Brain microvascular endothelial cell (primary cell): ENCODE measurements at regions not wholly inside any gene's neighbourhood (a gene's known extent, or its start where the extent isn't known, plus 50 kb on each side); places are given as distances from the start of the nearest gene placed in this dataset.

Experiments
- DNase-seq: peaks from one replicate; pipeline ENCODE4 v3.0.0-alpha.2; 2020
- H3K27ac ChIP-seq: fragments of 250-450 bp; sonication (Bioruptor Pico); 2 replicates; pipeline ENCODE4 v1.5.1; 2020; ENCODE audit warnings: mild to moderate bottlenecking, moderate library complexity
- H3K27me3 ChIP-seq: fragments of 250-450 bp; sonication (Bioruptor Pico); replicated peaks from 2 replicates; pipeline ENCODE4 v1.5.1; 2020; ENCODE audit warnings: mild to moderate bottlenecking
- H3K36me3 ChIP-seq: fragments of 250-450 bp; sonication (Bioruptor Pico); replicated peaks from 2 replicates; pipeline ENCODE4 v1.5.1; 2020; ENCODE audit warnings: mild to moderate bottlenecking
- H3K4me3 ChIP-seq: 2 replicates; pipeline ENCODE4 v1.5.1; 2011; ENCODE audit warnings: low read depth, mild to moderate bottlenecking, control low read depth, low read length, moderate library complexity
- in situ Hi-C: cut with HindIII; loops from 2 replicates; pipeline ENCODE4 v1.10.0; 2017; ENCODE audit warnings: low sequenced_read_pairs, low pct_ligation_motif_present
- TF ChIP-seq, protein P1 (sequence below): IDR thresholded peaks from 2 replicates; pipeline ENCODE4 v1.5.1; 2011; ENCODE audit warnings: low read depth, mild to moderate bottlenecking, moderate library complexity, low read length, control low read depth, inconsistent platforms; ENCODE audit errors: missing control alignments

DNA sequence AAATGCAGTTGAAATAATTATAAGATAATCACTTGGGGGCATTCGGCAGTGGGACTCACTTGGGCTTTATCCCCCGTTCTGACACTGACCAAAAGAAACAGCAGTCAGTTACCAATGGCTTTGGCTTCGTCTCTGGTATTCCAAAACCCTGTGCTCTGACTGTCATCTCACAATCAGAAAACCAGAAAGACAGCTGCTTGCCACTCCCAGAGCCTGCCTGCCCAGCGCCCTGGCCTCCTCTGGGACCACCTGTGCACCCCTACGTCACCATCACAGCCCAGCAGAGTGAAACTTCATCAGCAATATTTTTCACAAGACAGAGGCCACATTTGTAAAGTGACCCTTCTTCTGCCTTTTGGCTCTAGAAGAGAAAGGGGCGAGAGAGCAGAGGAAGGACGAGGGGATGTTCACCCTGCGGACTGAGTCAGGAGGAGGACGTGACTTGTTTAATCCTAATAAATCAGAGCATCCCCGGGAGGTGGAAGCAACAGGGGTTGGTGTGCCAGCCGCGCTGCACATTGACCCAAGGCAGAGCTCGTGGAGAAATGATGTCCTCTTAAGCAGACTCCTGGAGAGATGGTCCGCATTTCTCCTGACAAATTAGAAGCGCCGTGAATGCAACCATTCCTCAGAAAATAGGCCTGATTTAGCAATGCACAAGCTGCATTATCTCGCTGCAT, 397.8 kb upstream of the ZNF507 start:
- TF ChIP-seq, protein P1, sequence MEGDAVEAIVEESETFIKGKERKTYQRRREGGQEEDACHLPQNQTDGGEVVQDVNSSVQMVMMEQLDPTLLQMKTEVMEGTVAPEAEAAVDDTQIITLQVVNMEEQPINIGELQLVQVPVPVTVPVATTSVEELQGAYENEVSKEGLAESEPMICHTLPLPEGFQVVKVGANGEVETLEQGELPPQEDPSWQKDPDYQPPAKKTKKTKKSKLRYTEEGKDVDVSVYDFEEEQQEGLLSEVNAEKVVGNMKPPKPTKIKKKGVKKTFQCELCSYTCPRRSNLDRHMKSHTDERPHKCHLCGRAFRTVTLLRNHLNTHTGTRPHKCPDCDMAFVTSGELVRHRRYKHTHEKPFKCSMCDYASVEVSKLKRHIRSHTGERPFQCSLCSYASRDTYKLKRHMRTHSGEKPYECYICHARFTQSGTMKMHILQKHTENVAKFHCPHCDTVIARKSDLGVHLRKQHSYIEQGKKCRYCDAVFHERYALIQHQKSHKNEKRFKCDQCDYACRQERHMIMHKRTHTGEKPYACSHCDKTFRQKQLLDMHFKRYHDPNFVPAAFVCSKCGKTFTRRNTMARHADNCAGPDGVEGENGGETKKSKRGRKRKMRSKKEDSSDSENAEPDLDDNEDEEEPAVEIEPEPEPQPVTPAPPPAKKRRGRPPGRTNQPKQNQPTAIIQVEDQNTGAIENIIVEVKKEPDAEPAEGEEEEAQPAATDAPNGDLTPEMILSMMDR, result no peak
- DNase-seq, result no peak
- in situ Hi-C loops, result no loop called here
- Histone ChIP-seq H3K27ac (no peak overlapping the region), H3K4me3 (no peak overlapping the region), H3K27me3 (no peaks in the 10 kb centered on the region), H3K36me3 (no peaks in the 10 kb centered on the region)

DNA sequence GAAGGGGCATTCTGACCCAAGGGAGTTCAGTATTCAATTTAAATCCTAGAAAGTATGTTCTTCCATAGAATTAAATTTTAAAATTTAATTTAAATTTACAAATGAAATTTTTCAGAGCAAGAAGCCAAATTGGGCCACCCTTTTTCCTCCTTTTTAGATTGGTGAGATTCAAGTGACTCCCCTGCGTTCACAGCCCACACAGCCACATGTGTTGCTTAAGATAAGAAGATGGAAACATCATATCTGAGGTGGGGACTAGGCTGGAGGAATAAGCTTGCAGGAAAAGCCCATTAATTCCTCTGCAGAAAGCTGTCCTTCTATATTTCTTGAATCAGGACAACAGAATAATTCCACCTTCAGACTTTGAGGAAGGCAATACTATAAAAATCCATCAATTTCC, 392.7 kb upstream of the ZNF507 start:
- TF ChIP-seq, protein P1, result no peak

DNA sequence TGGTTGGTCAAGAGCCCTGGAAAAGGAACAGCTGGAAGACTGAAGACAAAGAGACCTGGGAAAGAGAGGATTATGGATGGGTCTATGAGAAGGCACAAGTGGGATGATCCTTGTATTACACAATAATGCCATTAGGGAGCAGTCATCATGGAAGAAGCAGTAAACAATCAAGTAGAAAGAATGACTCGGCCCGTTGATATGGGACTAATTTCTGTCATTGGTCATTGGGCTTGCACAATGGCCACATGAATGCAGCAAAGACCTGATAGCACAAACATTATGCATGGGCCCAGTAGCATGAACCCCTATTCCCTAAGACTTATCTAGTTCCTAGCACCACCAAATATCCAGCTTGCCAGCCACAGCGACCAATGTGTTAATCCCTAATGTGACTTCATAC, 390.3 kb upstream of the ZNF507 start:
- H3K36me3 ChIP-seq, result no peaks in the 10 kb centered on the region
- no peak for DNase-seq

More for the DNA sequence above, 392.7 kb upstream of the ZNF507 start:
- Histone ChIP-seq H3K4me3 (no peak overlapping the region), H3K36me3 (no peaks in the 10 kb centered on the region), H3K27ac (no peak overlapping the region), H3K27me3 (no peaks in the 10 kb centered on the region)
- in situ Hi-C loops, result no loop called here
- no peak for DNase-seq

DNA sequence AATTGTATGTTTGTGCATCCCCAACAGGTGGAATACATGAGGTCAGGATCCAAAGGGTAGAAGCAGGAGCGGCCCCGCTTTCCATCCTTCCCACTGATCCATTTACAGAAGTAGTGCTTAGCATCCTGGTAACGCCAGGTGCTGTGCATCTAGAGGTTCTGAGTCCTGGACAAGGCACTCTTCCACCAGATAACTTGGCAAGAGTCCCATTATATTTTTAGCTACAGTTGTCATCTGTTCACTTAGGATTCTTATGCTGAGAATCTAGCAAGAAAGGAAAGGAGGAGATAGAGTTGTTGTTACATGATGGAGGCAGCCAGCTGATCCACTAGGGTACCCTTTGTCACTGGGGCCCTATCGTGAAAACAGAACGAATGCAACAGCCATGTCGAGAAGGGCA, 389.5 kb upstream of the ZNF507 start:
- no peaks in the 10 kb centered on the region for H3K27me3 ChIP-seq
- TF ChIP-seq, protein P1, result no peak
- DNase-seq, result no peak
- H3K27ac ChIP-seq, result no peak overlapping the region
- H3K36me3 ChIP-seq, result no peaks in the 10 kb centered on the region
- in situ Hi-C loops, result no loop called here
- no peak overlapping the region for H3K4me3 ChIP-seq

More for the DNA sequence above, 390.3 kb upstream of the ZNF507 start:
- Histone ChIP-seq H3K27ac (no peak overlapping the region), H3K4me3 (no peak overlapping the region), H3K27me3 (no peaks in the 10 kb centered on the region)
- in situ Hi-C loops, result no loop called here
- TF ChIP-seq, protein P1, result no peak

DNA sequence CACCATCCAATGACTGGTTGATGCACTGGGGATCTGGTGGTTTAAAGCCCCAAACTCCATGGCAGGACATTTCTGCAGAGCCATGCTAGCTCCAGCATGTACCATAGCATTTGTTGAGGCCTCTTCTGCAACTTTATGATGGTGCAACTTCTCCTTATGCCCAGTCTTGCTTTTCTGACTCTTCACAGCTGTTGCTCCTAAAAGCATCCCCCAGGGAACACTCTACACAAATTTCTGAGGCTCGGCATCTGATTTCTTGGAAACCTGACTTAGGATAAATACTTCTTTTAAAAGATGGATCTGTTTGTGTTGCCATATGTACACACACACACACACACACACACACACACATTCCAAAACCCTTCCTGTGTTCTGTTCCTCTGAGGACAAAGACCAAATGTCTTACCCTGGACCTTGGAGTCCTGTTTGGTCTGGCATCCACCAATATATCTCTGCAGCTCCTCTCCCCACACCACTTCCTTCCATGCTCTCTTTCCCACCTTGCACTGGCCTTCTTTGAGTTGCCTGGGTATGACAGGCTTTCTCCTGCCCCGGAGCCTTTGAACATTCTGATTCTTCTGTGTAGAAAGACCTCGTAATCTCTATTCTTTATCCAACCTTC, 388.5 kb upstream of the ZNF507 start:
- Histone ChIP-seq H3K27ac (no peak overlapping the region), H3K4me3 (no peak overlapping the region), H3K27me3 (no peaks in the 10 kb centered on the region), H3K36me3 (no peaks in the 10 kb centered on the region)
- TF ChIP-seq, protein P1, result no peak
- in situ Hi-C loops, result no loop called here
- DNase-seq, result no peak
